Femur (tissue), 1 donor: ENCODE measurements at regions not wholly inside any gene's neighbourhood (a gene's known extent, or its start where the extent isn't known, plus 50 kb on each side); places are given as distances from the start of the nearest gene placed in this dataset.
"Not testable (repeated sequence)": the region's sequence is repeated elsewhere in the genome, so short reads cannot be mapped to it uniquely, and the experiment has no call there.

Experiments
- DNase-seq: peaks from one replicate; pipeline ENCODE4 v3.0.0-alpha.2; 2017

- DNase-seq = peak; percentile 31
These were observed 375.5 kb downstream of the UTRN start for GRCh38 chr6:144660561-144661115.

- DNase-seq = no peak
These were observed 376.1 kb downstream of the UTRN start for GRCh38 chr6:144661116-144661806.

GRCh38 chr6:144662812-144663365, 377.8 kb downstream of the UTRN start:
- DNase-seq = no peak

GRCh38 chr6:144664281-144664680, 379.1 kb downstream of the UTRN start:
- DNase-seq = no peak

GRCh38 chr6:144664947-144665346, 379.8 kb downstream of the UTRN start:
- no peak for DNase-seq

GRCh38 chr6:144665932-144666450, 380.9 kb downstream of the UTRN start:
- no peak for DNase-seq

- DNase-seq = no peak
These were observed 381.6 kb downstream of the UTRN start for GRCh38 chr6:144666781-144667180.

GRCh38 chr6:144667532-144668503, 382.7 kb downstream of the UTRN start:
- DNase-seq = no peak

GRCh38 chr6:144670259-144670658, 385.1 kb downstream of the UTRN start:
- not testable (repeated sequence) for DNase-seq

GRCh38 chr6:144673807-144674206, 388.7 kb downstream of the UTRN start:
- DNase-seq = no peak

- DNase-seq = no peak
These were observed 390.2 kb downstream of the UTRN start for GRCh38 chr6:144675231-144675861.

- DNase-seq = not testable (repeated sequence)
These were observed 391.2 kb downstream of the UTRN start for GRCh38 chr6:144676310-144676709.

- DNase-seq = not testable (repeated sequence)
These were observed 392.1 kb downstream of the UTRN start for GRCh38 chr6:144677263-144677662.

- no peak for DNase-seq
These were observed 393.7 kb downstream of the UTRN start for GRCh38 chr6:144678844-144679243.

- no peak for DNase-seq
These were observed 396.2 kb downstream of the UTRN start for GRCh38 chr6:144681334-144681733.

GRCh38 chr6:144683216-144684070, 398.3 kb downstream of the UTRN start:
- no peak for DNase-seq

GRCh38 chr6:144688713-144689112, 403.6 kb downstream of the UTRN start:
- no peak for DNase-seq

GRCh38 chr6:144689503-144690040, 404.4 kb downstream of the UTRN start:
- no peak for DNase-seq

- DNase-seq = peak; percentile 73
These were observed 405.0 kb downstream of the UTRN start for GRCh38 chr6:144690133-144690532.

GRCh38 chr6:144690666-144691065, 405.5 kb downstream of the UTRN start:
- no peak for DNase-seq

GRCh38 chr6:144692050-144692449, 406.9 kb downstream of the UTRN start:
- DNase-seq = not testable (repeated sequence)
